CD14-positive monocyte (primary cell): ENCODE measurements at regions not wholly inside any gene's neighbourhood (a gene's known extent, or its start where the extent isn't known, plus 50 kb on each side); places are given as distances from the start of the nearest gene placed in this dataset.

ENCODE experiments used
- DNase-seq, 3 donors: peaks; one replicate each; pipeline ENCODE4 v3.0.0-alpha.2; 2011 to 2022
- H2AFZ ChIP-seq: 2 replicates; pipeline ENCODE4 v1.6.0; 2012; ENCODE audit warnings: mild to moderate bottlenecking, low read depth, low read length, inconsistent platforms; ENCODE audit not compliant: insufficient read depth, poor library complexity, severe bottlenecking
- H3K27ac ChIP-seq, 2 donors: 1 replicate in 1 of 2; 2 replicates in 1 of 2; pipeline ENCODE4 v1.5.1; 2012 to 2013; ENCODE audit warnings: low read length in 2 of 2, control low read depth in 1 of 2, inconsistent platforms in 1 of 2, low read depth in 1 of 2, mild to moderate bottlenecking in 1 of 2
- H3K27me3 ChIP-seq, 2 donors: one replicate each; pipeline versions ENCODE4 v1.6.0 to v1.6.1; 2011 to 2013; ENCODE audit warnings: low read length in 2 of 2; ENCODE audit not compliant: control insufficient read depth in 2 of 2, insufficient read depth in 2 of 2
- H3K36me3 ChIP-seq, 2 donors: replicated peaks in 1 of 2; 1 replicate in 1 of 2; 2 replicates in 1 of 2; pipeline versions ENCODE4 v1.5.1 to v1.6.1; 2012 to 2013; ENCODE audit warnings: low read length in 2 of 2, control low read depth in 1 of 2, inconsistent platforms in 1 of 2, mild to moderate bottlenecking in 1 of 2; ENCODE audit not compliant: insufficient read depth in 2 of 2, control insufficient read depth in 1 of 2
- H3K4me1 ChIP-seq, 2 donors: 1 replicate in 1 of 2; 2 replicates in 1 of 2; pipeline versions ENCODE4 v1.5.1 to v1.6.1; 2012 to 2013; ENCODE audit warnings: low read length in 2 of 2, control low read depth in 1 of 2, inconsistent platforms in 1 of 2, mild to moderate bottlenecking in 1 of 2, moderate library complexity in 1 of 2; ENCODE audit not compliant: insufficient read depth in 2 of 2, control insufficient read depth in 1 of 2
- H3K4me2 ChIP-seq: replicated peaks from 2 replicates; pipeline ENCODE3; 2012; ENCODE audit warnings: low read length, moderate library complexity, mild to moderate bottlenecking; ENCODE audit not compliant: poor library complexity, severe bottlenecking; ENCODE audit errors: extremely low read depth
- H3K4me3 ChIP-seq, 3 experiments: fragments of 200-600 bp in 1 of 3; sonication (generic) in 1 of 3; replicated peaks in 1 of 3; 1 replicate in 2 of 3; 2 replicates in 1 of 3; pipeline ENCODE4 v1.5.1; 2011 to 2013; ENCODE audit warnings: low read length in 3 of 3, mild to moderate bottlenecking in 3 of 3, control low read depth in 2 of 3, low read depth in 2 of 3, inconsistent platforms in 1 of 3, moderate library complexity in 1 of 3
- H3K79me2 ChIP-seq: 2 replicates; pipeline ENCODE4 v1.6.0; 2012; ENCODE audit warnings: mild to moderate bottlenecking, control low read depth, inconsistent platforms, low read length, moderate library complexity; ENCODE audit not compliant: insufficient read depth
- H3K9ac ChIP-seq: 2 replicates; pipeline ENCODE4 v1.6.0; 2017; ENCODE audit warnings: low read length, mild to moderate bottlenecking; ENCODE audit not compliant: insufficient read depth, poor library complexity, severe bottlenecking
- H3K9me3 ChIP-seq, 2 donors: replicated peaks in 1 of 2; 1 replicate in 1 of 2; 2 replicates in 1 of 2; pipeline versions ENCODE4 v1.5.1 to v1.6.1; 2012 to 2013; ENCODE audit warnings: low read length in 2 of 2, control low read depth in 1 of 2; ENCODE audit not compliant: control insufficient read depth in 1 of 2, insufficient read depth in 1 of 2
- H4K20me1 ChIP-seq: 2 replicates; pipeline ENCODE4 v1.6.0; 2012; ENCODE audit warnings: mild to moderate bottlenecking, low read length, control low read depth, moderate library complexity; ENCODE audit not compliant: insufficient read depth
- H3K27ac Mint-ChIP-seq, 7 donors: one replicate each; pipeline ENCODE4 v1.8.0; 2020; ENCODE audit warnings: mild to moderate bottlenecking in 7 of 7, mixed read lengths in 7 of 7, moderate library complexity in 6 of 7, inconsistent platforms in 2 of 7
- H3K27me3 Mint-ChIP-seq, 3 donors: one replicate each; pipeline ENCODE4 v1.8.0; 2021 to 2022; ENCODE audit warnings: low read depth in 3 of 3, mild to moderate bottlenecking in 3 of 3, mixed read lengths in 3 of 3, moderate library complexity in 3 of 3, inconsistent platforms in 1 of 3
- H3K36me3 Mint-ChIP-seq, 2 donors: one replicate each; pipeline ENCODE4 v1.8.0; 2020; ENCODE audit warnings: mixed read lengths in 2 of 2, inconsistent platforms in 1 of 2, mild to moderate bottlenecking in 1 of 2
- H3K4me1 Mint-ChIP-seq: one replicate; pipeline ENCODE4 v1.8.0; 2020; ENCODE audit warnings: mild to moderate bottlenecking, mixed read lengths
- H3K4me3 Mint-ChIP-seq, 2 donors: one replicate each; pipeline ENCODE4 v1.8.0; 2020; ENCODE audit warnings: mild to moderate bottlenecking in 2 of 2, mixed read lengths in 2 of 2, moderate library complexity in 1 of 2
- H3K9me3 Mint-ChIP-seq, 7 donors: one replicate each; pipeline ENCODE4 v1.8.0; 2020 to 2022; ENCODE audit warnings: mixed read lengths in 7 of 7, mild to moderate bottlenecking in 6 of 7, moderate library complexity in 6 of 7, inconsistent platforms in 2 of 7
- WGBS: methylation state at CpG from one replicate; pipeline ENCODE4 v1.1.5; 2013; ENCODE audit warnings: missing lambda C conversion rate; ENCODE audit not compliant: insufficient coverage; 5-methylcytosine and 5-hydroxymethylcytosine counted together
- intact Hi-C, 2 donors: fragments of 100-400 bp; cut with micrococcal nuclease; formaldehyde crosslinking; loops; one replicate each; pipeline versions ENCODE4 v1.15.0 to v1.15.1; 2023
- TF ChIP-seq, protein P1 (sequence below): fragments of 200-600 bp; IDR thresholded peaks from one replicate; pipeline ENCODE4 v1.8.0; 2022; ENCODE audit warnings: antibody characterized with exemption, mild to moderate bottlenecking

- Histone ChIP-seq H3K4me3 (no peak overlapping the region), H3K9ac (no peak overlapping the region), H3K27ac (no peak overlapping the region), H3K79me2 (no peaks in the 10 kb centered on the region), H3K9me3 (no peaks in the 10 kb centered on the region), H2AFZ (no peak overlapping the region), H3K36me3 (no peaks in the 10 kb centered on the region), H4K20me1 (no peaks in the 10 kb centered on the region), H3K4me2 (no peak overlapping the region), H3K27me3 (no peaks in the 10 kb centered on the region), H3K4me1 (no peaks in the 10 kb centered on the region)
- intact Hi-C loops = no loop called here
- Mint-ChIP-seq H3K27ac (no peak overlapping the region), H3K4me1 (no peaks in the 10 kb centered on the region), H3K27me3 (no peaks in the 10 kb centered on the region), H3K9me3 (peaks cover 0 to 3% (median 0%) of the 10 kb centered on the region in 7 donors), H3K4me3 (no peak overlapping the region), H3K36me3 (no peaks in the 10 kb centered on the region)
- 60% methylated on average over 1 of the region's 5 CpGs for WGBS
- no peak for DNase-seq
- TF ChIP-seq, protein P1, sequence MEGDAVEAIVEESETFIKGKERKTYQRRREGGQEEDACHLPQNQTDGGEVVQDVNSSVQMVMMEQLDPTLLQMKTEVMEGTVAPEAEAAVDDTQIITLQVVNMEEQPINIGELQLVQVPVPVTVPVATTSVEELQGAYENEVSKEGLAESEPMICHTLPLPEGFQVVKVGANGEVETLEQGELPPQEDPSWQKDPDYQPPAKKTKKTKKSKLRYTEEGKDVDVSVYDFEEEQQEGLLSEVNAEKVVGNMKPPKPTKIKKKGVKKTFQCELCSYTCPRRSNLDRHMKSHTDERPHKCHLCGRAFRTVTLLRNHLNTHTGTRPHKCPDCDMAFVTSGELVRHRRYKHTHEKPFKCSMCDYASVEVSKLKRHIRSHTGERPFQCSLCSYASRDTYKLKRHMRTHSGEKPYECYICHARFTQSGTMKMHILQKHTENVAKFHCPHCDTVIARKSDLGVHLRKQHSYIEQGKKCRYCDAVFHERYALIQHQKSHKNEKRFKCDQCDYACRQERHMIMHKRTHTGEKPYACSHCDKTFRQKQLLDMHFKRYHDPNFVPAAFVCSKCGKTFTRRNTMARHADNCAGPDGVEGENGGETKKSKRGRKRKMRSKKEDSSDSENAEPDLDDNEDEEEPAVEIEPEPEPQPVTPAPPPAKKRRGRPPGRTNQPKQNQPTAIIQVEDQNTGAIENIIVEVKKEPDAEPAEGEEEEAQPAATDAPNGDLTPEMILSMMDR = no peak
Measured at GRCh38 chr10:111551001-111551400, 474.2 kb downstream of the ADRA2A start.

GRCh38 chr10:111556666-111557065, 479.8 kb downstream of the ADRA2A start:
- H3K27me3 Mint-ChIP-seq = no peaks in the 10 kb centered on the region
- no peaks in the 10 kb centered on the region for H3K79me2 ChIP-seq
- no peaks in the 10 kb centered on the region for H3K36me3 Mint-ChIP-seq
- H3K36me3 ChIP-seq = no peaks in the 10 kb centered on the region
- H3K27ac Mint-ChIP-seq = no peak overlapping the region
- H3K9me3 Mint-ChIP-seq = peaks cover 0 to 1% (median 0%) of the 10 kb centered on the region in 7 donors
- H3K4me1 Mint-ChIP-seq = no peaks in the 10 kb centered on the region
- DNase-seq = no peak
- H3K4me2 ChIP-seq = no peak overlapping the region
- H3K27ac ChIP-seq = no peak overlapping the region
- H3K4me3 ChIP-seq = no peak overlapping the region
- no peak overlapping the region for H2AFZ ChIP-seq
- TF ChIP-seq, protein P1 = no peak
- no peak overlapping the region for H3K9ac ChIP-seq
- no peak overlapping the region for H3K4me3 Mint-ChIP-seq
- no peaks in the 10 kb centered on the region for H3K4me1 ChIP-seq
- no CpG with 5 or more reads among the region's 3 CpGs for WGBS
- no peaks in the 10 kb centered on the region for H3K9me3 ChIP-seq
- intact Hi-C loops = no loop called here
- no peaks in the 10 kb centered on the region for H4K20me1 ChIP-seq
- no peaks in the 10 kb centered on the region for H3K27me3 ChIP-seq
